ENCODE measurements at regions not wholly inside any gene's neighbourhood (a gene's known extent, or its start where the extent isn't known, plus 50 kb on each side); places are given as distances from the start of the nearest gene placed in this dataset.

GRCh38 chr12:77504466-77504865 lies 326.2 kb upstream of the NAV3 start:
- Mint-ChIP-seq H3K4me1 (peaks cover 8 to 9% of the 10 kb centered on the region in 2 experiments; a peak in 3 of 4 replicates), H3K4me3 (no peak overlapping the region), H3K27me3 (ENCODE audit: low read depth) (no peaks in the 10 kb centered on the region), H3K36me3 (ENCODE audit: insufficient read depth in 1 of 3, low read depth in 3 of 3) (no peaks in the 10 kb centered on the region), H3K9me3 (no peaks in the 10 kb centered on the region), H3K27ac (no peak overlapping the region)
- no peaks in the 10 kb centered on the region for H3K79me1 ChIP-seq (ENCODE audit: insufficient read depth, low read depth, low read length, poor library complexity, severe bottlenecking)
- no peak overlapping the region for H2BK15ac ChIP-seq (ENCODE audit: low read depth, low read length)
- H3K23ac ChIP-seq (ENCODE audit: insufficient read length, low read depth, low read length): no peak overlapping the region
- H4K91ac ChIP-seq (ENCODE audit: insufficient read length, low read depth, low read length): no peak overlapping the region
- H3K4ac ChIP-seq (ENCODE audit: low read depth, low read length): no peak overlapping the region
- H3K14ac ChIP-seq (ENCODE audit: insufficient read depth, low read length): no peak overlapping the region
- no peak overlapping the region for H4K8ac ChIP-seq (replicated peaks; ENCODE audit: insufficient read length, low read depth, low read length)
- H2BK120ac ChIP-seq (ENCODE audit: low read depth, low read length, poor library complexity, severe bottlenecking): no peak overlapping the region
- WGBS (ENCODE audit: extremely low coverage, insufficient read length, low lambda C conversion rate): no CpG with 5 or more reads among the region's 4 CpGs
- H3K23me2 ChIP-seq (ENCODE audit: insufficient read length, low read depth, low read length, poor library complexity, severe bottlenecking): no peaks in the 10 kb centered on the region
- no peaks in the 10 kb centered on the region for H4K20me1 ChIP-seq (ENCODE audit: control insufficient read depth, insufficient read depth, insufficient read length)
- H3K9ac ChIP-seq (ENCODE audit: extremely low read depth, insufficient read length, low read length): no peak overlapping the region
- H3K9me3 ChIP-seq (ENCODE audit: control insufficient read depth, low read depth, low read length): no peaks in the 10 kb centered on the region
- no peaks in the 10 kb centered on the region for H3K27me3 ChIP-seq (ENCODE audit: insufficient read depth, low read length)
- H4K5ac ChIP-seq (ENCODE audit: insufficient read length, low read depth, low read length): no peak overlapping the region
- no peak overlapping the region for H3K18ac ChIP-seq (ENCODE audit: insufficient read length, low read depth, low read length)
- H3K4me1 ChIP-seq (ENCODE audit: insufficient read depth, low read length): no peaks in the 10 kb centered on the region
- no peak overlapping the region for H2BK12ac ChIP-seq (ENCODE audit: insufficient read length, low read depth, low read length)
- H3K56ac ChIP-seq (ENCODE audit: insufficient read length, low read depth, low read length): no peak overlapping the region
- no peak overlapping the region for H2AK5ac ChIP-seq (ENCODE audit: insufficient read length, low read length)
- no peak overlapping the region for H3T11ph ChIP-seq (ENCODE audit: low read length)
- no peak overlapping the region for H2BK20ac ChIP-seq (ENCODE audit: low read depth, low read length, poor library complexity, severe bottlenecking)
- no peak overlapping the region for H3K27ac ChIP-seq (ENCODE audit: insufficient read length, low read depth, low read length)
- DNase-seq: no peak
- no peak overlapping the region for H3K4me2 ChIP-seq (ENCODE audit: insufficient read depth, insufficient read length, low read length)
- no peaks in the 10 kb centered on the region for H3K79me2 ChIP-seq (ENCODE audit: insufficient read depth, low read length)
- TF ChIP-seq CTCF (conservative IDR thresholded peaks at IDR 0.05): no peak
- H2BK5ac ChIP-seq (ENCODE audit: insufficient read length, low read length): no peak overlapping the region
- H2AFZ ChIP-seq (ENCODE audit: low read length): no peak overlapping the region
